ENCODE measurements at regions not wholly inside any gene's neighbourhood (a gene's known extent, or its start where the extent isn't known, plus 50 kb on each side); places are given as distances from the start of the nearest gene placed in this dataset.

DNA sequence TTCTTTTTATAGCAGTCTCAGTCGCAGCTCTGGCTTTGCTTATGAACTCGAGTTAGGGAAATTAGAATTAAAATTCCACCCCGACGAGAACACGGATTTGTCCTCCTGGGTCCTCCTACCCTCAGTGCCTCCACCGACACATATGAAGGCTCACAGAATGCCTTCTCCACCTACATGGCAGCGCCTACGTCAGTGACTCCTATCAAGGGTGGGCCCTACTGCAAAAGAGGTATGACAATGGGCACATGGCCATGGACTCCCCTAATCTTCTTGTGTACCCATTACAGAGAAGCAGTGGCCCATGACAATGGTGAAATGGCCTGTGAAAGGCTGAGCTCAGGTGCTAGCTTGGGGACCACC, 173.0 kb upstream of the TLE3 start:
- no peaks in the 10 kb centered on the region for H3K9me3 ChIP-seq
- TF ChIP-seq, protein P1, sequence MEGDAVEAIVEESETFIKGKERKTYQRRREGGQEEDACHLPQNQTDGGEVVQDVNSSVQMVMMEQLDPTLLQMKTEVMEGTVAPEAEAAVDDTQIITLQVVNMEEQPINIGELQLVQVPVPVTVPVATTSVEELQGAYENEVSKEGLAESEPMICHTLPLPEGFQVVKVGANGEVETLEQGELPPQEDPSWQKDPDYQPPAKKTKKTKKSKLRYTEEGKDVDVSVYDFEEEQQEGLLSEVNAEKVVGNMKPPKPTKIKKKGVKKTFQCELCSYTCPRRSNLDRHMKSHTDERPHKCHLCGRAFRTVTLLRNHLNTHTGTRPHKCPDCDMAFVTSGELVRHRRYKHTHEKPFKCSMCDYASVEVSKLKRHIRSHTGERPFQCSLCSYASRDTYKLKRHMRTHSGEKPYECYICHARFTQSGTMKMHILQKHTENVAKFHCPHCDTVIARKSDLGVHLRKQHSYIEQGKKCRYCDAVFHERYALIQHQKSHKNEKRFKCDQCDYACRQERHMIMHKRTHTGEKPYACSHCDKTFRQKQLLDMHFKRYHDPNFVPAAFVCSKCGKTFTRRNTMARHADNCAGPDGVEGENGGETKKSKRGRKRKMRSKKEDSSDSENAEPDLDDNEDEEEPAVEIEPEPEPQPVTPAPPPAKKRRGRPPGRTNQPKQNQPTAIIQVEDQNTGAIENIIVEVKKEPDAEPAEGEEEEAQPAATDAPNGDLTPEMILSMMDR (IDR thresholded peaks at IDR 0.05) = no peak
- H3K27me3 ChIP-seq = no peaks in the 10 kb centered on the region
- intact Hi-C loops (cut with DNase I) = no loop called here
- FAIRE-seq (no peak), ATAC-seq (no peak), DNase-seq (peak in 1 of 6 donors; percentile 9)
- no peaks in the 10 kb centered on the region for H3K4me1 ChIP-seq
- H3K36me3 ChIP-seq = no peaks in the 10 kb centered on the region
- no peak overlapping the region for H3K27ac ChIP-seq
- H3K4me3 ChIP-seq = no peak overlapping the region
- WGBS, 2 donors = 79 to 85% methylated on average over 8 of the region's 8 CpGs

DNA sequence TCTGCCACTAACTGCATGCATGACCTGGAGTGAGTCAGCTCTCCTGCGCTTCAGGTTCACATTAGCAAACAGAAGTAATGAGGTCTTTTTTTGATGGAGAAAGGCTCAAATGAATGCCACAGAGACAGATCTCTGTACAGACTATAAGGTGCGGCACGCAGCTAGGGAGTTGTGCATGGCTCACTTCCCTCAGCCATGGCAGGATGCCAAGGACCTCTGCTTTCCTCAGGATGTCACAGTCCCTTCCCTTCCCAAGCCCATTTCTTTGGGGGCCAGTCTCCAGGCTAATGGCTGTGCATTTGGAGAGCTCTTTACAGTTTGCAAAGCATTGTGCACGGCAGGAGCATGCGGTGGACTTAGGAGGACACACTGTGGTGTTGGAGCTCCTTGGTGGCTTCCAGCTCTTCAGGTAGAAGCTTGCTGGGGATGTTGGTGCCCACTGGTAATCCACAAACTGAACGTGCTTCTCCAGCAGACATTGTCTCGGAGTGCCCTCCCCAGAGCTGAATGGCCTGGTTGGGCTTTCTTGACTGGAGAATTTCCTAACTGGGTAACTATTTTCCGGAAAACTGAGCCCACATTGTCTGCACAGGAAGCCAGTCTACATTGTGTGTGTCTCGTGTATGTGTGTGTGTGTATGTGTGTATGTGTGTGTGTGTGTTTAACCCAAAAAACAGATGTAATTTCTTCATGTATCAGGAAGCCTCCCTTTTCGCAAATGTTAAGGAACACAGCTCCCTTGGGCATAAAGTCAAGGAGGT, 172.5 kb upstream of the TLE3 start:
- peak in 3 of 6 donors; percentile 26 to 39 (median 32) for DNase-seq
- Histone ChIP-seq H3K27me3 (no peaks in the 10 kb centered on the region), H3K36me3 (no peaks in the 10 kb centered on the region), H3K4me3 (no peak overlapping the region), H3K4me1 (no peaks in the 10 kb centered on the region), H3K27ac (no peak overlapping the region), H3K9me3 (no peaks in the 10 kb centered on the region)
- ATAC-seq = peak in 2 of 4 donors; percentile 17 to 24
- intact Hi-C loops (cut with DNase I) = no loop called here
- 76 to 80% methylated on average over 10 of the region's 10 CpGs for WGBS, 2 donors
- FAIRE-seq = no peak
- TF ChIP-seq, protein P1 (IDR thresholded peaks at IDR 0.05) = no peak

DNA sequence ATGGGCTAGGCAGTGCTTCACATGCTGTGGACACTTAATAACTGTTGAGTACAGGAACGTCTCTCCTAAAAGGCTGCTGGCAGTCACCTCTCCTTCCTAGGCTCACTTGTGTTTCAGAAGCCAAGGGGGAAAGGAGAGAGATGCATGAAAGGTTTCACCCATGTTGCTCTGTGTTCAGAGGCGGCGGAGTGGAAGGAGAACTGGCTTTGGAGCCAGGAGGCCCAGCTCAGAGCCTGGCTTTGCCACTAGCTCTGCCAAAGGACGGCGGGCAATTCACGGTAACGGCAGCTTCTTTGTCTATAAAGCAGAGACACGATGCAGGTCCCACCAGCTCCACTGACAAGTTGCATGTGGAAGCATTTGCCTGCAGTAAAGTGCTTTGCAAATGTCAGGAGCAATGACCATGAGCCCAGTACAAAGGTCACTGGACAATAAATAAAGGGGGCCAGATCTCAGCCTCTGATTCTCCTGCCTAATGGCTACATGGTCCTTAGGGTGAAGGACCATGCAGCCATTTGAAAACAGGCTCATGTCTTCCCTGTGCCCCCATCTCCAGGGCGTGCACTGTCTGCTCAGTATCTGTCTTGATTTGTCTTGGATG, 171.7 kb upstream of the TLE3 start:
- no peak for ATAC-seq
- Histone ChIP-seq H3K4me3 (no peak overlapping the region), H3K36me3 (no peaks in the 10 kb centered on the region), H3K27ac (no peak overlapping the region), H3K27me3 (no peaks in the 10 kb centered on the region), H3K9me3 (no peaks in the 10 kb centered on the region), H3K4me1 (no peaks in the 10 kb centered on the region)
- intact Hi-C loops (cut with DNase I) = no loop called here
- FAIRE-seq = no peak
- peak in 3 of 6 donors; percentile 2 to 45 (median 20) for DNase-seq
- whole genome bisulfite sequencing, 2 donors = 84 to 88% methylated on average over 9 of the region's 9 CpGs
- TF ChIP-seq, protein P1 (IDR thresholded peaks at IDR 0.05) = no peak

DNA sequence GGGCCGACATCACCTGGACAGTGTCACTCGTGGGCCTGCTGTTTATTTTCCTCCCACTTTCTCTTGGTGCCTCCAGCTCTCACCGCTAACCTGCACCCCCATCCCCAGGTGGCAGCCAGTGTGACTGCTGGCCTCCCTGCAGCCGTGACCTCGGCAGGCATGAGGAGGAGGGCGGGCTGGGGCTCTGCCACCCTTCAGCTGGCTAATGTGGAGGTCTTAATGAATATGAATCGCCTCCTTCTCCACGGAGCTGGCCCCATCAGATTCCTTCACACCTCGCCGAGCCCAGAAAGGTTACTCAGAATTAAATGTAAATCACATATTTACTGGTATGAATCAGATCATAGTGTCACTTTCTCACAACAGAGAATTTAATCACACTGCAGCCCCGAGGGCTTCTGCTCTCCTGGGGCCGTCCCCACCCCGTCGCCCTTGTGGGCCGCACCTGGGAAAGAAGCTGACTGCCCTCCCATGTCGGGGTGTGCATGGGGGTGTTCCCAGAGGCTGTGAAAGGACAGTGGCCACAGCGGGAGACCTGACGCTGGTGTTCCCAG, 171.1 kb upstream of the TLE3 start:
- no peak for ATAC-seq
- no peaks in the 10 kb centered on the region for H3K4me1 ChIP-seq

More for the DNA sequence above, 171.1 kb upstream of the TLE3 start:
- WGBS, 2 donors = 71 to 73% methylated on average over 18 of the region's 18 CpGs
- Histone ChIP-seq H3K36me3 (no peaks in the 10 kb centered on the region), H3K27ac (no peak overlapping the region), H3K27me3 (no peaks in the 10 kb centered on the region), H3K9me3 (no peaks in the 10 kb centered on the region), H3K4me3 (no peak overlapping the region)
- TF ChIP-seq, protein P1 (IDR thresholded peaks at IDR 0.05) = no peak
- FAIRE-seq (no peak), DNase-seq (peak in 2 of 6 donors; percentile 31 to 41)
- intact Hi-C loops (cut with DNase I) = no loop called here
